Neural progenitor cell (in vitro differentiated cells): ENCODE measurements at regions not wholly inside any gene's neighbourhood (a gene's known extent, or its start where the extent isn't known, plus 50 kb on each side); places are given as distances from the start of the nearest gene placed in this dataset.

Experiments used
- DNase-seq: peaks from one replicate; pipeline ENCODE4 v3.0.0-alpha.2; 2016; ENCODE audit warnings: low spot score
- H2AFZ ChIP-seq: fragments of 200-600 bp; sonication (generic); replicated peaks from 2 replicates; pipeline ENCODE4 v1.6.1; 2016; ENCODE audit warnings: antibody characterized with exemption
- H3F3A ChIP-seq: fragments of 200-600 bp; sonication (generic); 2 replicates; pipeline ENCODE4 v1.6.1; 2016; ENCODE audit warnings: antibody characterized with exemption, low read depth
- H3K27ac ChIP-seq: fragments of 200-600 bp; sonication (generic); 2 replicates; pipeline ENCODE4 v1.5.1; 2016; ENCODE audit warnings: mild to moderate bottlenecking
- H3K27me3 ChIP-seq: fragments of 200-600 bp; sonication (generic); 2 replicates; pipeline ENCODE4 v1.6.1; 2016; ENCODE audit warnings: mild to moderate bottlenecking, moderate library complexity
- H3K36me3 ChIP-seq: fragments of 200-600 bp; sonication (generic); 2 replicates; pipeline ENCODE4 v1.5.1; 2016
- H3K4me1 ChIP-seq: fragments of 200-600 bp; sonication (generic); 2 replicates; pipeline ENCODE4 v1.6.1; 2016; ENCODE audit warnings: mixed run types
- H3K4me2 ChIP-seq: fragments of 200-600 bp; sonication (generic); 2 replicates; pipeline ENCODE4 v1.6.1; 2016
- H3K4me3 ChIP-seq: fragments of 200-600 bp; sonication (generic); 2 replicates; pipeline ENCODE4 v1.5.1; 2016
- H3K79me2 ChIP-seq: fragments of 200-600 bp; sonication (generic); 2 replicates; pipeline ENCODE4 v1.6.1; 2016; ENCODE audit warnings: low read depth
- H3K9ac ChIP-seq: fragments of 200-600 bp; sonication (generic); 2 replicates; pipeline ENCODE4 v1.6.1; 2016
- H3K9me3 ChIP-seq: fragments of 200-600 bp; sonication (generic); 2 replicates; pipeline ENCODE4 v1.5.1; 2016; ENCODE audit warnings: low read depth
- H4K20me1 ChIP-seq: fragments of 200-600 bp; sonication (generic); 2 replicates; pipeline ENCODE4 v1.6.1; 2016; ENCODE audit warnings: low read depth
- H3K27ac Mint-ChIP-seq: 3 replicates; pipeline ENCODE4 v1.8.0; 2021; ENCODE audit warnings: mixed read lengths
- H3K27me3 Mint-ChIP-seq: 2 replicates; pipeline ENCODE4 v1.8.0; 2022; ENCODE audit warnings: low read depth, mild to moderate bottlenecking, inconsistent platforms, moderate library complexity, mixed read lengths; ENCODE audit not compliant: insufficient read depth
- H3K36me3 Mint-ChIP-seq: 3 replicates; pipeline ENCODE4 v1.8.0; 2021; ENCODE audit warnings: mixed read lengths
- H3K4me1 Mint-ChIP-seq: 3 replicates; pipeline ENCODE4 v1.8.0; 2021; ENCODE audit warnings: mixed read lengths
- H3K4me3 Mint-ChIP-seq: 3 replicates; pipeline ENCODE4 v1.8.0; 2021; ENCODE audit warnings: mild to moderate bottlenecking, moderate library complexity, mixed read lengths
- H3K9me3 Mint-ChIP-seq: 3 replicates; pipeline ENCODE4 v1.8.0; 2020; ENCODE audit warnings: mixed read lengths
- CTCF ChIP-seq: fragments of 200-600 bp; sonication (generic); IDR thresholded peaks from 2 replicates; pipeline ENCODE4 v1.5.1; 2017; ENCODE audit warnings: antibody characterized with exemption, mild to moderate bottlenecking
- EZH2 ChIP-seq: fragments of 200-600 bp; sonication (generic); IDR thresholded peaks from 2 replicates; pipeline ENCODE4 v1.6.1; 2017; ENCODE audit warnings: antibody characterized with exemption, mild to moderate bottlenecking, moderate library complexity
- EZH2phosphoT487 ChIP-seq: fragments of 200-600 bp; sonication (generic); IDR thresholded peaks from 2 replicates; pipeline ENCODE4 v1.6.1; 2017; ENCODE audit warnings: antibody characterized with exemption

- H3K27me3 ChIP-seq = no peaks in the 10 kb centered on the region
- no peak overlapping the region for H3K4me2 ChIP-seq
- H3K4me3 ChIP-seq = no peak overlapping the region
- DNase-seq = no peak
- no peak overlapping the region for H3K4me3 Mint-ChIP-seq
- no peak overlapping the region for H3K27ac Mint-ChIP-seq
- no peak overlapping the region for H3K27ac ChIP-seq
- H3K79me2 ChIP-seq = no peaks in the 10 kb centered on the region
- no peaks in the 10 kb centered on the region for H4K20me1 ChIP-seq
- H3K9ac ChIP-seq = no peak overlapping the region
- no peaks in the 10 kb centered on the region for H3K9me3 Mint-ChIP-seq
- no peaks in the 10 kb centered on the region for H3K4me1 ChIP-seq
- no peaks in the 10 kb centered on the region for H3K27me3 Mint-ChIP-seq
- H3K4me1 Mint-ChIP-seq = peaks cover 19% of the 10 kb centered on the region
- TF ChIP-seq CTCF = no peak
- no peak for TF ChIP-seq EZH2phosphoT487
- TF ChIP-seq EZH2 = no peak
- no peak overlapping the region for H2AFZ ChIP-seq
- no peaks in the 10 kb centered on the region for H3K9me3 ChIP-seq
- no peaks in the 10 kb centered on the region for H3K36me3 Mint-ChIP-seq
- no peaks in the 10 kb centered on the region for H3F3A ChIP-seq
- no peaks in the 10 kb centered on the region for H3K36me3 ChIP-seq
These were observed 420.6 kb downstream of the CENPC start for GRCh38 chr4:67124716-67125115.

- H3K27ac ChIP-seq = no peak overlapping the region
- Mint-ChIP-seq H3K27me3 (no peaks in the 10 kb centered on the region), H3K27ac (no peak overlapping the region), H3K4me1 (peaks cover 19% of the 10 kb centered on the region), H3K36me3 (no peaks in the 10 kb centered on the region), H3K4me3 (no peak overlapping the region), H3K9me3 (peaks cover 3% of the 10 kb centered on the region)
- no peak for TF ChIP-seq EZH2
- no peak for TF ChIP-seq EZH2phosphoT487
- TF ChIP-seq CTCF = peak; percentile 67
- H3K27me3 ChIP-seq = no peaks in the 10 kb centered on the region
- H3K4me1 ChIP-seq = no peaks in the 10 kb centered on the region
- no peak overlapping the region for H2AFZ ChIP-seq
- no peaks in the 10 kb centered on the region for H3K79me2 ChIP-seq
- H4K20me1 ChIP-seq = no peaks in the 10 kb centered on the region
- H3K4me2 ChIP-seq = no peak overlapping the region
- no peak overlapping the region for H3K9ac ChIP-seq
- no peaks in the 10 kb centered on the region for H3K9me3 ChIP-seq
- DNase-seq = peak; percentile 52
- H3K36me3 ChIP-seq = no peaks in the 10 kb centered on the region
- no peak overlapping the region for H3K4me3 ChIP-seq
- H3F3A ChIP-seq = no peaks in the 10 kb centered on the region
These were observed 423.3 kb downstream of the CENPC start for GRCh38 chr4:67122029-67122428.

- Mint-ChIP-seq H3K9me3 (peaks cover 3% of the 10 kb centered on the region), H3K27me3 (no peaks in the 10 kb centered on the region), H3K4me3 (no peak overlapping the region), H3K36me3 (no peaks in the 10 kb centered on the region), H3K27ac (no peak overlapping the region), H3K4me1 (peaks cover 16% of the 10 kb centered on the region)
- Histone ChIP-seq H3K9me3 (no peaks in the 10 kb centered on the region), H3K79me2 (no peaks in the 10 kb centered on the region), H2AFZ (no peak overlapping the region), H3K36me3 (no peaks in the 10 kb centered on the region), H3F3A (no peaks in the 10 kb centered on the region), H3K27me3 (no peaks in the 10 kb centered on the region), H3K27ac (no peak overlapping the region), H3K4me2 (no peak overlapping the region), H4K20me1 (no peaks in the 10 kb centered on the region), H3K4me3 (no peak overlapping the region), H3K4me1 (no peaks in the 10 kb centered on the region), H3K9ac (no peak overlapping the region)
- no peak for DNase-seq
- no peak for TF ChIP-seq CTCF
- TF ChIP-seq EZH2phosphoT487 = no peak
- no peak for TF ChIP-seq EZH2
These were observed 424.9 kb downstream of the CENPC start for GRCh38 chr4:67120369-67120768.

GRCh38 chr4:67109276-67109675 is 436.0 kb downstream of the CENPC start:
- Mint-ChIP-seq H3K9me3 (peaks cover 2% of the 10 kb centered on the region), H3K4me1 (peaks cover 13% of the 10 kb centered on the region), H3K27me3 (no peaks in the 10 kb centered on the region), H3K36me3 (no peaks in the 10 kb centered on the region), H3K27ac (no peak overlapping the region), H3K4me3 (no peak overlapping the region)
- no peak overlapping the region for H3K9ac ChIP-seq
- no peak for DNase-seq
- no peak overlapping the region for H2AFZ ChIP-seq
- peaks cover 3% of the 10 kb centered on the region for H3K4me1 ChIP-seq
- H3K9me3 ChIP-seq = no peaks in the 10 kb centered on the region
- no peaks in the 10 kb centered on the region for H4K20me1 ChIP-seq
- H3K79me2 ChIP-seq = no peaks in the 10 kb centered on the region
- H3K27me3 ChIP-seq = no peaks in the 10 kb centered on the region
- H3K4me2 ChIP-seq = no peak overlapping the region
- no peaks in the 10 kb centered on the region for H3F3A ChIP-seq
- TF ChIP-seq CTCF (no peak), EZH2phosphoT487 (no peak), EZH2 (no peak)
- no peaks in the 10 kb centered on the region for H3K36me3 ChIP-seq
- H3K4me3 ChIP-seq = no peak overlapping the region
- no peak overlapping the region for H3K27ac ChIP-seq
